Mammary epithelial cell (primary cell): ENCODE measurements at regions not wholly inside any gene's neighbourhood (a gene's known extent, or its start where the extent isn't known, plus 50 kb on each side); places are given as distances from the start of the nearest gene placed in this dataset.

Experiments used
- CTCF ChIP-seq, 2 donors: IDR thresholded peaks in 1 of 2; conservative IDR thresholded peaks in 1 of 2; 2 replicates each; pipeline ENCODE4 v1.5.1; 2011 to 2012; ENCODE audit warnings: inconsistent platforms in 2 of 2, low read length in 2 of 2, mild to moderate bottlenecking in 2 of 2, control low read depth in 1 of 2, low read depth in 1 of 2; ENCODE audit not compliant: insufficient read depth in 1 of 2; ENCODE audit errors: extremely low read depth in 1 of 2
- EZH2 ChIP-seq: IDR thresholded peaks from 2 replicates; pipeline ENCODE4 v1.6.1; 2012; ENCODE audit warnings: low read length, inconsistent platforms, borderline replicate concordance

GRCh38 chr1:219324171-219324570 is 150.5 kb downstream of the LYPLAL1 start:
- TF ChIP-seq CTCF (conservative IDR thresholded peaks at IDR 0.05 in 1 of 2, IDR thresholded peaks at IDR 0.05 in 1 of 2; ENCODE audit: extremely low read depth in 1 of 2, insufficient read depth in 1 of 2, low read depth in 1 of 2, low read length in 2 of 2), result no peak
- no peak for TF ChIP-seq EZH2
